Central memory CD8-positive, alpha-beta T cell (primary cell): ENCODE measurements at regions not wholly inside any gene's neighbourhood (a gene's known extent, or its start where the extent isn't known, plus 50 kb on each side); places are given as distances from the start of the nearest gene placed in this dataset.

ENCODE experiments used
- ATAC-seq: fragments of 150-1000 bp; cut with Tn5 transposase; replicated peaks from 2 replicates; pipeline ENCODE4 v1.10.0; 2022; ENCODE audit warnings: mild to moderate bottlenecking, moderate FRiP score, moderate number of reproducible peaks; ENCODE audit not compliant: poor library complexity, severe bottlenecking; ENCODE audit errors: extremely low read depth
- DNase-seq, 2 donors: peaks; one replicate each; pipeline ENCODE4 v3.0.0; 2021; ENCODE audit warnings: low spot score in 2 of 2
- H3K27ac Mint-ChIP-seq: one replicate; pipeline ENCODE4 v1.8.0; 2022; ENCODE audit warnings: low read depth, mild to moderate bottlenecking, moderate library complexity, mixed read lengths
- H3K27me3 Mint-ChIP-seq: one replicate; pipeline ENCODE4 v1.8.0; 2022; ENCODE audit warnings: mixed read lengths
- H3K36me3 Mint-ChIP-seq: one replicate; pipeline ENCODE4 v1.8.0; 2022; ENCODE audit warnings: mild to moderate bottlenecking, moderate library complexity, mixed read lengths; ENCODE audit not compliant: insufficient read depth
- H3K4me1 Mint-ChIP-seq: one replicate; pipeline ENCODE4 v1.8.0; 2022; ENCODE audit warnings: mixed read lengths
- H3K4me3 Mint-ChIP-seq: one replicate; pipeline ENCODE4 v1.8.0; 2022; ENCODE audit warnings: mild to moderate bottlenecking, moderate library complexity, mixed read lengths
- H3K9me3 Mint-ChIP-seq: one replicate; pipeline ENCODE4 v1.8.0; 2022; ENCODE audit warnings: mixed read lengths

GRCh38 chr5:14003513-14003912 is 59.0 kb upstream of the DNAH5 start:
- no peaks in the 10 kb centered on the region for H3K36me3 Mint-ChIP-seq
- no peak for ATAC-seq
- H3K27ac Mint-ChIP-seq, result no peak overlapping the region
- peaks cover 3% of the 10 kb centered on the region for H3K9me3 Mint-ChIP-seq
- no peak for DNase-seq
- H3K4me1 Mint-ChIP-seq, result no peaks in the 10 kb centered on the region
- H3K4me3 Mint-ChIP-seq, result no peak overlapping the region
- peaks cover 26% of the 10 kb centered on the region for H3K27me3 Mint-ChIP-seq

GRCh38 chr5:13998254-13998653 is 53.8 kb upstream of the DNAH5 start:
- DNase-seq, result no peak
- Mint-ChIP-seq H3K4me3 (no peak overlapping the region), H3K27ac (no peak overlapping the region), H3K9me3 (peaks cover 10% of the 10 kb centered on the region), H3K36me3 (no peaks in the 10 kb centered on the region), H3K27me3 (peaks cover 10% of the 10 kb centered on the region), H3K4me1 (no peaks in the 10 kb centered on the region)
- ATAC-seq, result no peak

GRCh38 chr5:13997514-13997913 is 53.0 kb upstream of the DNAH5 start:
- Mint-ChIP-seq H3K9me3 (peaks cover 10% of the 10 kb centered on the region), H3K27ac (no peak overlapping the region), H3K27me3 (peaks cover 10% of the 10 kb centered on the region), H3K4me1 (no peaks in the 10 kb centered on the region), H3K4me3 (no peak overlapping the region), H3K36me3 (no peaks in the 10 kb centered on the region)
- ATAC-seq (no peak), DNase-seq (no peak)

- DNase-seq (no peak), ATAC-seq (no peak)
- H3K9me3 Mint-ChIP-seq, result peaks cover 7% of the 10 kb centered on the region
- no peak overlapping the region for H3K27ac Mint-ChIP-seq
- H3K4me3 Mint-ChIP-seq, result no peak overlapping the region
- peaks cover 10% of the 10 kb centered on the region for H3K27me3 Mint-ChIP-seq
- H3K36me3 Mint-ChIP-seq, result no peaks in the 10 kb centered on the region
- H3K4me1 Mint-ChIP-seq, result no peaks in the 10 kb centered on the region
These were observed 50.2 kb upstream of the DNAH5 start for GRCh38 chr5:13994621-13995253.
